ENCODE measurements at regions not wholly inside any gene's neighbourhood (a gene's known extent, or its start where the extent isn't known, plus 50 kb on each side); places are given as distances from the start of the nearest gene placed in this dataset.

DNA sequence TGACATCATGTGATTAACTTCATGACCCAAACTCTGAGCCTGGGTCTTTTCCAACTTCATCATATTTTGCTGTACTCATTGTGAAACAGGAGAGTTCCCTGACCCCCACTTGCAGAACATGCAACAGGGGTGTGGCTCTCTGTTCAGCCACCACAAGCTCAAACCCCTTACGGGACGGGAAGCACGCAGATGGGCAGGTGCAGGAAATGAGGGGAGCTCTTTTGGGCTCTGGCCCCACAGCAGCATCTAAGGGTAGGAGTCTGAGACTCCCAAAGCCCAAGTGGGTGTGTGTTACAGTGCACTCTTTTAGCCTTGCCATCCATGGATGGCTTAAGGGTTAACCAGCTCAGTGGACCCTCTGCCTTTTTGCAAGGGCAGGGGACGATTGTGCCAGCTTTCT, 599.5 kb upstream of the SMIM31 start:
- H3K27ac ChIP-seq: no peak overlapping the region
- no peak for DNase-seq (ENCODE audit: low spot score)
- H3K27me3 ChIP-seq: no peaks in the 10 kb centered on the region
- no peaks in the 10 kb centered on the region for H3K4me1 ChIP-seq
- no peak for TF ChIP-seq CTCF (IDR thresholded peaks at IDR 0.05)
- no peak overlapping the region for H3K4me3 ChIP-seq
- no peaks in the 10 kb centered on the region for H3K9me3 ChIP-seq
- H3K36me3 ChIP-seq: no peaks in the 10 kb centered on the region

- H3K36me3 ChIP-seq: no peaks in the 10 kb centered on the region
- TF ChIP-seq CTCF (IDR thresholded peaks at IDR 0.05): no peak
These were observed 584.3 kb upstream of the SMIM31 start for GRCh38 chr4:164169591-164169990.

DNA sequence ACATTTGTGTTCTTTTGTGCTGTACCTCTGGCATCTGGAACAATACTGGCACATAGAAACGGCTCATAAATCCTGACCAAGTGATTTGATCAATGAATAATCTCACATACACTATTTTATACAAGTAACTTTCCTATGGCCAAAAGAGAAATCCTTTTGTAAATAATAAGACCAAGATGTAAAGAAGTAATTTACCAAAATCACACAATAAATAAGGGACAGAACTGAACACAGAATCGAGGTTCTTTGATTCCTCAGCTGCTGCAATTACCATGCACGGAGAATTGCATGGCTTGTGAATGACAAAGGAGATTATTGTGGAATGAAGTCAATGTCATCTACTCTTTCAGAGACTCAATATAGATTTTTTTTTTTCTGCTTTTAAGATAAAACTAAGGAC, 576.8 kb upstream of the SMIM31 start:
- no peak overlapping the region for H3K27ac ChIP-seq
- no peaks in the 10 kb centered on the region for H3K36me3 ChIP-seq
- DNase-seq (ENCODE audit: low spot score): no peak
- no peaks in the 10 kb centered on the region for H3K9me3 ChIP-seq
- H3K4me3 ChIP-seq: no peak overlapping the region
- H3K27me3 ChIP-seq: no peaks in the 10 kb centered on the region
- TF ChIP-seq CTCF (IDR thresholded peaks at IDR 0.05): no peak
- no peaks in the 10 kb centered on the region for H3K4me1 ChIP-seq

More at GRCh38 chr4:164169591-164169990, 584.3 kb upstream of the SMIM31 start:
- Histone ChIP-seq H3K4me1 (no peaks in the 10 kb centered on the region), H3K4me3 (no peak overlapping the region), H3K27me3 (no peaks in the 10 kb centered on the region), H3K27ac (no peak overlapping the region), H3K9me3 (no peaks in the 10 kb centered on the region)
- DNase-seq (ENCODE audit: low spot score): no peak

DNA sequence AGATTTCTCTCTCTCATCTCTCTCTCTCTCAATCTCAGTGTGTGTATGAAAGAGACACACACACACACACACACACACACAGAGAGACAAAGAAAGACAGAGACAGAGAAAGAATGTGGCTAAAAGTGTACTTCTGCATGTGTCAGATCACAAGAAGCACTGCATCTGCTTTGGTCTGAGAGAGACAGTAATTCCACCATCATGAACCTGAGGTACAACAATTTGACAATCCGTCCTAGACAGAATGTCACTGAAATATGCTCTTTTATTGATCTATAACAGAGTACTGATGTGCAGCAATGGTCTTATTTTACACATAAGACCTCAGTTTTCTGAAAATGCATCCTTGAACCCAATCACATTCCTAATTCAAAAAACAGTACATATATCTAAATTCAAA, 576.2 kb upstream of the SMIM31 start:
- DNase-seq (ENCODE audit: low spot score): no peak
- Histone ChIP-seq H3K4me1 (no peaks in the 10 kb centered on the region), H3K27ac (no peak overlapping the region), H3K36me3 (no peaks in the 10 kb centered on the region), H3K4me3 (no peak overlapping the region), H3K9me3 (no peaks in the 10 kb centered on the region), H3K27me3 (no peaks in the 10 kb centered on the region)
- TF ChIP-seq CTCF (IDR thresholded peaks at IDR 0.05): no peak

GRCh38 chr4:164188236-164188635, 565.7 kb upstream of the SMIM31 start:
- H3K27ac ChIP-seq: no peak overlapping the region
- no peaks in the 10 kb centered on the region for H3K4me1 ChIP-seq
- no peak for DNase-seq (ENCODE audit: low spot score)
- TF ChIP-seq CTCF (IDR thresholded peaks at IDR 0.05): no peak
- H3K27me3 ChIP-seq: no peaks in the 10 kb centered on the region
- no peak overlapping the region for H3K4me3 ChIP-seq
- H3K36me3 ChIP-seq: no peaks in the 10 kb centered on the region
- H3K9me3 ChIP-seq: no peaks in the 10 kb centered on the region

DNA sequence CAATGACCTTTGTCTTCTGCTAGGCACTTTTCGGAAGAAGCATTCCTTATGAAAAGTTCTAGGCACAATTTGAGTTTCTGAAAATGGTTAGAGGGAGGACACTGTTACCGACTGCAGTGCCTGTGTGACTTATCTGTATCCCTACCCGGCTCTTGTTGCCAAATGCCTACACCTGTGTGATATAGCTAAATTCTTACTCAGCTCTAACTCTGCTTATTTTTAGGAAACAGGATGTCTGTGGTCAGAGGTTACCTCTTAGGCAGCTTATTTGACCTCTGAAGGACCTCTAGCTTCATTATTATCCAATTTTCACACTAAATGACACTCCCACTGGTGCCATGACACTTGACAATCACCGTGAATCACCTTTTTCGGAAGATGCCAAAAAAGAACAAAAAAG, 561.1 kb upstream of the SMIM31 start:
- TF ChIP-seq CTCF (IDR thresholded peaks at IDR 0.05): no peak
- no peaks in the 10 kb centered on the region for H3K4me1 ChIP-seq

More for the DNA sequence above, 561.1 kb upstream of the SMIM31 start:
- Histone ChIP-seq H3K27ac (no peak overlapping the region), H3K27me3 (no peaks in the 10 kb centered on the region), H3K36me3 (no peaks in the 10 kb centered on the region), H3K4me3 (no peak overlapping the region), H3K9me3 (no peaks in the 10 kb centered on the region)
- no peak for DNase-seq (ENCODE audit: low spot score)

All from right atrium auricular region (tissue), 2 donors.